ENCODE measurements at regions not wholly inside any gene's neighbourhood (a gene's known extent, or its start where the extent isn't known, plus 50 kb on each side); places are given as distances from the start of the nearest gene placed in this dataset.
A peak's percentile ranks its signal among the peaks of the same experiment; 100 is the strongest.
"Not testable (repeated sequence)": the region's sequence is repeated elsewhere in the genome, so short reads cannot be mapped to it uniquely, and the experiment has no call there.

DNA sequence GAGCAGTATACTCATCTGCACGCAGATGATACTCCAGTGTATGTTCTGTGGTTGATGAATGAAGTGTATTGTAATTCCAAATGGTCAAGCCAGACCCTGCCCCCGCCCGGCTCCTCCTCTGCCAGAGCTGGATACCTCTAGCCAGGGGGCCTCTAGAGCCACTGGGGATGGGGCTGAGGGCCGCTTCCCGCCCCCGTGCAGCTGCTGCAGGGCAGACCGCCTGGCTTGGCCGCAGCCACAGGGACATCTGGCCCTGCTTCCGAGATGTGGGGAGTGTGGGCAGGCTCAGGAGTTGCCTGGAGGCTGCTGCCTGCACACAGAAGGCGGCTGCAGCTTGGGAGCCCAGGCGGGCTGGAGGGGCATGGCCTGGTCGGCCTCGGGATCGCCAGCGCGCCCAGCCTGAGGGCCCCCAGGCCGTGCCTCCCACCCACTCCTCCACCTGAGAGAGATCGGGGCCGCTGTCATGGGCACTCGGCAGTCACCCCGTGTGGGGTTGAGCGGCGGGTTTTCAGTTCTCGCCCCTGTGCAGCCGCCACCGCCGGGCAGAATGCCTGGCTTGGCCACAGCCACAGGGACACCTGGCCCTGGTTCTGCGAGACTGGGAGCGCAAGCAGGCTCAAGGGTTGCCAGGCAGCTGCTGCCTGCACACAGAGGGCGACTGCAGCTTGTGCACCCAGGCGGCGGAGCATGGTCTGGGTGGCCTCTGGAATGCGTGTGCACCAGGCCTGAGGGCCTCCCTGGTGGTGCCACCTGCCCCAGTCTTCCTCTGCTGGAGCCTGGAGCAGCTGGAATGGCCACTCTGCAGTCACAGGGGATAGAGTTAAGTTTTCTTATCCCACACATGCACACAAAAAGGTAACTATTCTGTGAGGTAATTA is 1643.7 kb downstream of the SPATA31A7 start:
- H3K4me3 ChIP-seq (ENCODE audit: low read depth, low read length): not testable (repeated sequence)

DNA sequence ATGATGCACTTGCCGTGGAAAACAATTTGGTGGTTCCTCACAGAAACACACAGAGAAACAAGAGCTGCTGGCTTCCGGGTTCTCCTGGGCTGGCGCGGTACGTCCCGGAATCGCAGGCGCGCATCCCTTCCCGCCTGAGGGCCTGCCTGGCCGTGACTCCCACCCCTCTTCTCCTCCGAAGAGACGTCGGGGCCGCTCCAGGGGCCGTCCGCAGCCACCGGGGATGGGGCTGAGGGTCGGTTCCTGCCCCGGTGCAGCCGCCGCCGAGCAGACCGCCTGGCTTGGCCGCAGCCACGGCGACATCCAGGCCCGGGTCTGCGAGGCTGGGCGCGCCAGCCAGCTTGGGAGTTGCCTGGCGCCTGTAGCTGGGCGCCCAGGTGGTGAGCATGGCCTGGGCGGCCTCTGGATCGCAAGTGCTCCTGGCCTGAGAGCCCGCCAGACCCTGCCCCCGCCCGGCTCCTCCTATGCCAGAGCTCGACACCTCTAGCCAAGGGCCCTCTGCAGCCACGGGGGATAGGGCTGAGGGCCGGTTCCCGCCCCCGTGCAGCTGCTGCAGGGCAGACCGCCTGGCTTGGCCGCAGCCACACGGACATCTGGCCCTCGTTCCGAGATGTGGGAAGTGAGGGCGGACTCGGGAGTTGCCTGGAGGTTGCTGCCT is 1647.5 kb downstream of the SPATA31A7 start:
- H3K4me3 ChIP-seq (ENCODE audit: low read depth, low read length): not testable (repeated sequence)

DNA sequence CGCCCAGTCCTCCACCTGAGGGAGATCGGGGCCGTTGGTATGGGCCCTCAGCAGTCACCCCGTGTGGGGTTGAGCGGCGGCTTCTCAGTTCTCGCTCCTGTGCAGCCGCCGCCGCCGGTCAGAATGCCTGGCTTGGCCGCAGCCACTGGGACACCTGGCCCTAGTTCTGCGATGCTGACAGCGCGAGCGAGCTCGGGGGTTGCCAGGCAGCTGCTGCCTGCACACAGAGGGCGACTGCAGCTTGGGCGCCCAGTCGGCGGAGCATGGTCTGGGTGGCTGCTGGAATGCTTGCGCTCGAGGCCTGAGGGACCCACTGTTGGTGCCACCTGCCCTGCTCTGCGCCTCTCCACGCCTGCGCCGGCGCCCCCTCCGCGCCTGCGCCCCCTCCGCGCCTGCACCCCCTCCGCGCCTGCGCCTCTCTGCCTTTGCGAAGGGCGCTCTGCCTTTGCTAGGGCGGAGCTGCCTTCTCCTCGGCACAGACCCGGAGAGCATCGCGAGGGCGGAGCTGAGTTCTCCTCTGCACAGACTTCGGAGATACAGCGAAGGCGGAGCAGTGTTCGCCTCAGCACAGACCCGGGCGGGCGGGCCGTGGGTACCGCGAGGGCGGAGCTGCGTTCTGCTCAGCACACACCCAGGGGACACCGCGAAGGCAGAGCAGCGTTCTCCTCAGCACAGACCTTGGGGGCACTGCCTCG is 1648.3 kb downstream of the SPATA31A7 start:
- peak overlapping the region; percentile 33 for H3K4me3 ChIP-seq (ENCODE audit: low read depth, low read length)

DNA sequence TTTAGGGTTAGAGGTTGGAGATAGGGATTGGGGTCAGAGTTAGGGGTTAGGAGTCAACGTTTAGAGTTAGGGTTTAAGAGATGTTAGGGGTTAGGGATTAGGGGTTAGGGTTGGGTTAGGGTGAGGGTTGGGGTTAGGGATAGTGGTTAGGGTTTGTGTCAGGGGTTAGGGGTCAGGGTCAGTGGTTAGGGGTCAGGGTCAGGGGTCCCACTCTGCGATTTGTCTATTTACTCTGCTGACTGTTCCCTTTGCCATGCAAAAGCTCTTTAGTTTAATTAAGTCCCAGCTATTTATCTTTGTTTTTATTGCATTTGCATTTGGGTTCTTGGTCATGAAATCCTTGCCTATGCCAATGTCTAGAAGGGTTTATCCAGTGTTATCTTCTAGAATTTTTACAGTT is 1649.3 kb downstream of the SPATA31A7 start:
- not testable (repeated sequence) for H3K4me3 ChIP-seq (ENCODE audit: low read depth, low read length)

DNA sequence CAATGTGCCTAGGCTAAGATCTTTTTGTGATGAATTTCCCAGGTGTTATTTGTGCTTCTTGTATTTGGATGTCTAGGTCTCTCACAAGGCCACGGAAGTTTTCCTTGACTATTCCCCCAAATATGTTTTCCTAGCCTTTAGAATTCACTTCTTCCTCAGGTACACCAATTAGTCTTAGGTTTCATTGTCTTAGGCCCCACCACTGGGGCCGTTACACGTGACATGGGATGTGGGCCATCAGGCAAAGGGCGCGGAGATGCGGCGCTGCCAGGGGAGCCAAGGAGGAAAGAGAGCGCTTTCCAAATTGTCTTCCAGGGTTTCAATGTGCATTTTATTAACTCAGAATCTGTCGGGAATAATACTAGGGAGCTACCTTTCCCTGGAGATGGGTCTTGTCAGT is 1653.3 kb downstream of the SPATA31A7 start:
- not testable (repeated sequence) for H3K4me3 ChIP-seq (ENCODE audit: low read depth, low read length)

DNA sequence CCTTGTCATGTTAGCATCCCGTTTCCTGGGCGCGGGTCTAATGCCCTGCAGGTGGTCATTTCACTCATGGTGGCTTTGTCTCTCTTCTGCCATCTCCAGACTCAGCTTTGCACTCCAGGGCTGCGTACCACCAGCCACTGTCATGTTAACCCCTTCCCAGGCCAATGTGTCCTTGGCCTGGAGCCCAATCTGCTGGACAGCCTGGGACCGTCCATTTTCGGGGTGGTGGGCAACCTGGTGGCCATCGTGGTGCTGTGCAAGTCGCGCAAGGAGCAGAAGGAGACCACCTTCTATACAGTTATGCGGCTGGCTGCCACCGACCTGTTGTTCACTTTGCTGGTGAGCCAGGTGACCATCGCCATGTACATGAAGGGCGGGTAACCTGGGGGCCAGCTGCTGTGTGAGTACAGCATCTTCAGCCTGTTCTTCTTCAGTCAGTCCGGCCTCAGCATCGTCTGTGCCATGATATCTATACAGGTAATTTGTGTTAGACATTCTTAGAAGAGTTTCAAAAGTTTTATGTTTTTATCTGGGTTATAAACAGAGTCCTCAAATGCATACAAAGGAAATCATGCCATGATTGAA is 1654.0 kb downstream of the SPATA31A7 start:
- H3K4me3 ChIP-seq (ENCODE audit: low read depth, low read length): not testable (repeated sequence)

DNA sequence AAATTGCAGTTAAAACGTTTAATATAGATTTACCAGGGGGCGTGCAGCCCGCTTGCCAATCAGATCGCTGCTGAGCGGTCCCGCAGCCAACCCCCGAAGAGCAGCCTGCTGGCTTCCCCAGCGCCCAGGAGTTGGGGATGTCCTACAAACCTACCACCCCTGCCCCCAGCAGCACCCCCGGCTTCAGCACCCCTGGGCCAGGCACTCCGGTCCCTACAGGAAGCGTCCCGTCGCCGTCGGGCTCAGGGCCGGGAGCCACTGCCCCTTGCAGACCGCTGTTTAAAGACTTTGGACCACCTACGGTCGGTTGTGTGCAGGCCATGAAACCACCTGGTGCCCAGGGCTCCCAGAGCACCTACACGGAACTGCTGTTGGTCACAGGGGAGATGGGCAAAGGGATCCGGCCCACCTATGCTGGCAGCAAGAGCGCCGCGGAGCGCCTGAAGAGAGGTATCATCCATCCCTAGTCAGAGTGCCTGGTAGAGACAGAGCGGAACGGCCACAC is 1654.9 kb downstream of the SPATA31A7 start:
- H3K4me3 ChIP-seq (ENCODE audit: low read depth, low read length): not testable (repeated sequence)

DNA sequence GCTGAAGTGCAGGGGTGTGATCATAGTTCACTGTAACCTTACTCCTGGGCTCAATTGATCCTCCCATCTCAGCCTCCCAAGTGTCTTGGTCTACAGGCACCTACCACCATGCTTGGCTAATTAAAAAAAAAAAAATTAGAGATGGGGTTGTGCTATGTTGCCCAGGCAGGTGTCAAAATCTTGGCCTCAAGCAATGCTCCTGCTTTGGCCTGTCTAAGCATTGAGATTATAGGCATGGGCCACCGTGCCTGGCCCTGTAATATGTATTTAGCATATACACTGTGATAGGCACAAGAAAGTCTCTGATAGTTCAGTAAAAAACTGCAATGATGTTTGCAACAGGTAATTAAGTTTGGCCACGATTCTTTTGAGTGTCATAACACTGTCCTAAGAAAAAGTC is 1658.4 kb downstream of the SPATA31A7 start:
- not testable (repeated sequence) for H3K4me3 ChIP-seq (ENCODE audit: low read depth, low read length)

DNA sequence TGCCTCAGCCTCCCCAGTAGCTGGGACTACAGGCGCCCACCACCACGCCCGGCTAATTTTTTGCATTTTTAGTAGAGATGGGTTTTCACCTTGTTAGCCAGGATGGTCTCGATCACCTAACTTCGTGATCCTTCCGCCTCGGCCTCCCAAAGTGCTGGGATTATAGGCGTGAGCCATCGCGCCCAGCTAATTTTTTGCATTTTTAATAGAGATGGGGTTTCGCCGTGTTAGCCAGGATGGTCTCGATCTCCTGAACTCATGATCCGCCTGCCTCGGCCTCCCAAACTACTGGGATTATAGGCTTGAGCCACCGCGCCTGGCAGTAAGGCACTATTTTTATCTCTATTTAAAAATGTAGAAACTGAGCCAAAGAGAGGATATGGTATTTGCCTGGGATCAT is 1660.2 kb downstream of the SPATA31A7 start:
- not testable (repeated sequence) for H3K4me3 ChIP-seq (ENCODE audit: low read depth, low read length)

DNA sequence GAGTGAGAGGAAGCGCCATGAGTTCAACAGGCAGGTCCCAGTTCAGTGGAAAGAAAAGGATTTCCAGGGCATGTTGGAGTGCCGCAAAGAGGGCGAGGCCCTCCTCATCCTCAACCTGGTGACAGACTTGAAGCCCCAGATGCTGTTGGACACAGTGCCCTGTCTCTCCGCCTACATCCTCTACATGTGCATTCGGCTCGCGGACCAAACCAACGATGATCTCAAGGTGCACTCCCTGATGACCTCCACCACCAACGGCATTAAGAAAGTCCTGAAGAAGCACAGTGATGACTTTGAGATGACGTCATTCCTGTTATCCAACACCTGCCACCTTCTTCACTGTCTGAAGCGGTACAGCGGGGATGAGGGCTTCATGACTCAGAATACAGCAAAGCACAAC is 1667.4 kb downstream of the SPATA31A7 start:
- H3K4me3 ChIP-seq (ENCODE audit: low read depth, low read length): not testable (repeated sequence)

DNA sequence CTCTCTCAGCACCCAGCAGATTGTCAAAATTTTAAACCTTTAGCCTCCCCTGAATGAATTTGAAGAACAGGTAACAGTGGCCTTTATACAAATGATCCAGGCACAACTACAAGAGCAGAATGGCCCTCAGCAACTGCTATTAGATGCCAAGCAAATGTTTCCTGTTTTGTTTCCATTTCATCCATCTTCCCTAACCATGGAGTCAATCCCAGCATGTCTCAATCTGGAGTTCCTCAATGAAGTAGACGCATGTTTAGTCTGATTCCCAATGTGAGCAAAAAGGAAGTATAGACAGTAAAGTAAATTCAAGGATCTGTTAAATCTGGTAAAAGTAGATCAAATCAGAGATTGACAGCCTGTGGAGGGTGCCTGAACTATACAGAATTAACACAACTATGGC is 1668.4 kb downstream of the SPATA31A7 start:
- not testable (repeated sequence) for H3K4me3 ChIP-seq (ENCODE audit: low read depth, low read length)

DNA sequence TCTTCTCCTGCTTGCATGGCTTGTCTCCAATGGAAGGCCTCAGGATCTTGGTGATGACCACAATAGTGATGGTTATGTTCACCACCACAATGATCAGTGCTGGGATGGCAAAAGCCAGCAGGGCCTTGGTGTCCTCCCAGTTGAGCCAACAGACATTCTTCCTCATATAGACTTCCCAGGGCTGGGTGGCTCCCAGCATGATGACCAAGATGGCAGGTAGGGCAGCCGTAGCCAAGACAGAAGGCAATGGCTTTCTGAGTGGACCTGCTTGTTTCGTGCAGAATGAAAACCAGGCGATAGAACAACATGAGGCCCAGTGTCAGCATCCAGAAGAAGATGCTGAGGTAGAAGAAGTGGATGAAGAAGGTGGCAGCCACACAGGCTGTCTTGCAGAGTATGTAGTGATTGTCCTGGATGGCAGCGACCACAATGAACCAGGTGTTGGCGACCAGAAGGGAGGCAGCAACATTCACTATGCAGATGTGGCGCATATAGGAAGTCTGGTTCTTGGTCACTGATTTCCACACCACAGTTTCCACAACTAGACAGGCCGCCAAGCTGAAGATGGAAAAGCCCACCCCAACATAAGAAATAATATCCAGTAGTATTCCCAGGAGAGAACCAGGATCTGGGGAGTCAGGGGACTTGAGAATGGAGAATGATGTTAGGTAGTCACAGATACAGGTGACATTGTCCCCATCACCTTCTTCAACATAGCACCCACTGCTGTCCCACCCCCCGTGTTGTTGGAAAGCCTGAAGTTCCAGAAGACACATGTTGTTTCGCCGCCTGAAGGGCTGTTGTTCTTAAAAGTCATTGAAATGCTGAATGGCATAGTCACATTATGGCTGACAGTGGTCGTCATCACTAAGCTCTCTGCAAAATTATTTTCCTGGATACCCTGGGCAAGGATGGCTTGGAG is 1671.4 kb downstream of the SPATA31A7 start:
- H3K4me3 ChIP-seq (ENCODE audit: low read depth, low read length): not testable (repeated sequence)

DNA sequence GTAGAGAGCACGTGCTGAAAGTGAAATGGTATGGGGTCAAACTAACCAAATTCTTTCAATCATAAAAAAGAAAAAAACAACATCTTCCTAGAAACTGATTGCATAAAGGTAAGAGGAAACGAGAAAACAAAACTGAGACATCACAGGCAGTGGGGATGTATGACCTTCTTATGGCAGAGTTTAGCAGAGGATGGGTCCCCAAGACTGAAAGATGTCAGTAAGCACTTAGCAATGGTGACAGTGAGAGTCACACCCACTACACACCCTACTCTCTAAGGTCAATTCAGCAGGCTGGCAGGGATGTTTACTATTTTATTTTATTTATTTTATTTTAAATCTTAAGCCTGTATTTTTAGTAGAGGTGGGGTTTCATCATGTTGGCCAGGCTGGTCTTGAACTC is 1672.3 kb downstream of the SPATA31A7 start:
- H3K4me3 ChIP-seq (ENCODE audit: low read depth, low read length): not testable (repeated sequence)

DNA sequence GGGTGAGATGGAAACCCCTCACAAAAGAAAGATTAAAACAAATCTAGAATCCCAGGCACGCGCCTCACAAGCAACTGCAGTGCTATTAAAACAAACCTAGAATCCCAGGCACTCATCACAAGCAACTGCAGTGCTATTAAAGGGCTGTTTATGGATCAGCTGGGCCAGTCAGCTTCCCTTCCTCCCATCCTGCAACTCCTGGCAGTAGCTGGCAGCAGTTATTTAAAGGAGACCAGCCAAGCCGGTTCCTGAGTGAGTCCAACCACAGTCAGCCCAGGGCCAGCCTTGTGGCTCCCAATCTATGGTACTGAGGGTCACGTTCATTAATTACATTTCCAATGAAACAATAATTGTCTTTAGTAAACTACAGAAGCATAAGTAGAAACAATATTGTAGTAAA is 1673.5 kb downstream of the SPATA31A7 start:
- not testable (repeated sequence) for H3K4me3 ChIP-seq (ENCODE audit: low read depth, low read length)

DNA sequence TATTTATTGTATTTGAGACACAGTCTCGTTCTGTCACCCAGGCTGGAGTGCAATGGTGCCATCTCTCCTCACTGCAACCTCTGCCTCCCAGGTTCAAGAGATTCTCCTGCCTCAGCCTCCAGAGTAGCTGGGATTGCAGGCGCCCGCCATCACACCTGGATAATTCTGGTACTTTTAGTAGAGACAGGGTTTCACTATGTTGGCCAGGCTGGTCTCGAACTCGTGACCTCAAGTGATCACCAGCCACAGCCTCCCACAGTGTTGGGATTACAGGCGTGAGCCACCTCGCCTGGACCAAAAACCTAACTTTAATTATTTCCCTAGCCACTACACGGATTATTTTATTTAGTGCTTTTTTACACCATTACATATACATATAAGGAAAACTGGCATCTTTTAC is 1674.0 kb downstream of the SPATA31A7 start:
- not testable (repeated sequence) for H3K4me3 ChIP-seq (ENCODE audit: low read depth, low read length)

DNA sequence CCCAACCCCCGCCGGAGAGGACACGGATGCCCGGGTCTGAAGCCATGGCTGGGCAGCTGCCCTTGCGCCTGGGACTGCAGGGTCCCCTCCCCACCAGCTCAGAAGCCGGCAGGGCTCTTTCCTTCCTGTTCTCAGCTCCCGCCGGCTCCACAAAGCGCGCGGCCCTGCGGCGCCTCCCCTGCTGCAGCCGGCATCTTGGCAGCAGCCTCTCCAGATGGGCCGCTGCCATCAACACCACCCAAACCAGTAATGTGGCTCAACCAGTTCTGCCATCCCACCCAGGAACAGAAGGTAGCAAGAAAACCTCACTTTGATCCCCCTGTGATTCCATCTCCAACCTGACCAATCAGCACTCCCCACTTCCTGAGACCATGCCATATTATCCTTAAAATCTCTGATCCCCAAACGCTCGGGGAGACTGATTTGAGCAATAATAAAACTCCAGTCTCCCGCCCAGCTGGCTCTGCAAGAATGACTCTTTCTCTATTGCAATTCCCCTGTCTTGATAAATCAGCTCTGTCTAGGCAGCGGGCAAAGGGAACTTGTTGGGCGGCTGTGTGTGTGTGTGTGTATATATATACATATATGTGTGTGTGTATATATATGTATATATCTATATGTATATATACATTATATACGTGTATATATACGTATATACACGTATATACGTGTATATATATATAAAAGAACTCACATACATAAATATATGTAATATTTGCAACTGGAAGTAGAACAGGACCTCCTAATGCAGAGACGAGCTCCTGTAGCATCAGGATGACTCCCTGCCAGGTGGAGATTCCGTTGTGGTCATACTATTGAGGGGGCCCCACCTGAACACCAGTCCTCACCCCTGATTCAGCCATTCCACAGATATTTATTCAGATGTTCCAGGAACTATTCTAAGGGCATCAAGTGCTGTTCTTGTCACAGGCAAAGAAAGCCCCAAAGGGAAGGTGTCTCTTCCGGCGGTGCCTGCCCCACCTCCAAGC is 1674.9 kb downstream of the SPATA31A7 start:
- H3K4me3 ChIP-seq (ENCODE audit: low read depth, low read length): peak overlapping the region; percentile 25

DNA sequence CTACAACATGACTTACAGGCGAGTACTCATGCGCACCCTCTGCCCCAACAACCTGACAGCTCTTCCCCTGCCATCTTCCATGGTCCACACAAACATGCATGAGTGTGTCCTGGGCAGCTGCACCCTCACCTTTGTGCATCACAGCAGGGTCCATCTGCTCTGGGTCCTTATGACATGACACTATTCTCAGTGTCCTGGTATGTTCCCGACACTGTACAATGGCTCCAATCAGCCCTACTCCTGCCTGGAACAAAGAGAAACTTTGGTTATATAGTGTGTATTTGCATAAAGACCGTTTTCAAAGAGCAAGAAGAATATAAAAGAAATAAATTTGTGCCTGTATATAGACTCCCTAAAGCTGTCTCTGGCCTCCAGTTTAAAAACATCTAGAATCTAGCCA is 1679.2 kb downstream of the SPATA31A7 start:
- not testable (repeated sequence) for H3K4me3 ChIP-seq (ENCODE audit: low read depth, low read length)

DNA sequence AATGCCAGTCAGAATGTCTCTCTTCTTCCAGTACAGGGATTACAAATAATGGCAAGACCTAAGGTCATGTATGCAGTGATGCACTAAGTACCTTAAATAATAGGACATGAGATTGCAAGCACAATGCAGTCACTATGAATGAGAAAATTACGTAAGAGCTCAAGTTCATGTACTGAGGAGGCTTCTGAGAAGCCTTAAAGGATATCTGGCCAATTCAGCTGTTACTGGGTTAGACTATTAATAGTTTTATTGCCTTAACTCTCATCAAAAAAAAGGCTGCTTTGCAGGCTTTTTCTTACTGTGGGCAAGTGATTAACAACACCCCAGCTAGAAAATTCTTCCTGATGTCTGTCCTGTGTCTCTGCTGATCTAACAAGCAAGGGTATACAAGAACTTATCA is 1681.9 kb downstream of the SPATA31A7 start:
- H3K4me3 ChIP-seq (ENCODE audit: low read depth, low read length): not testable (repeated sequence)

DNA sequence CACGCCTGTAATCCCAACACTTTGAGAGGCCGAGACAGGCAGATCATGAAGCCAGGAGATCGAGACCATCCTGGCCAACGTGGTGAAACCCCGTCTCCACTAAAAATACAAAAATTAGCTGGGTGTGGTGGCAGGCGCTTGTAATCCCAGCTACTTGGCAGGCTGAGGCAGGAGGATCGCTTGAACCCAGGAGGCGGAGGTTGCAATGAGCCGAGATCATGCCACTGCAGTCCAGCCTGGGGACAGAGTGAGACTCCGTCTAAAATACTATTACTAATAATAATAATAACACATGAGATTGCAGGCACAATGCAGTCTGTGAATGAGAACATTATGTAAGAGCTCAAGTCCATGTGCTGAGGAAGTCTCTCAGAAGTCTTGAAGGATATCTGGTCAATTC is 1684.4 kb downstream of the SPATA31A7 start:
- H3K4me3 ChIP-seq (ENCODE audit: low read depth, low read length): not testable (repeated sequence)
